GM19438 (cell line): ENCODE measurements at regions not wholly inside any gene's neighbourhood (a gene's known extent, or its start where the extent isn't known, plus 50 kb on each side); places are given as distances from the start of the nearest gene placed in this dataset.

Experiments
- ATAC-seq: cut with Tn5 transposase; IDR thresholded peaks from one replicate; pipeline ENCODE4 v1.9.1; 2021; ENCODE audit warnings: low read depth; ENCODE audit not compliant: unreplicated experiment

DNA sequence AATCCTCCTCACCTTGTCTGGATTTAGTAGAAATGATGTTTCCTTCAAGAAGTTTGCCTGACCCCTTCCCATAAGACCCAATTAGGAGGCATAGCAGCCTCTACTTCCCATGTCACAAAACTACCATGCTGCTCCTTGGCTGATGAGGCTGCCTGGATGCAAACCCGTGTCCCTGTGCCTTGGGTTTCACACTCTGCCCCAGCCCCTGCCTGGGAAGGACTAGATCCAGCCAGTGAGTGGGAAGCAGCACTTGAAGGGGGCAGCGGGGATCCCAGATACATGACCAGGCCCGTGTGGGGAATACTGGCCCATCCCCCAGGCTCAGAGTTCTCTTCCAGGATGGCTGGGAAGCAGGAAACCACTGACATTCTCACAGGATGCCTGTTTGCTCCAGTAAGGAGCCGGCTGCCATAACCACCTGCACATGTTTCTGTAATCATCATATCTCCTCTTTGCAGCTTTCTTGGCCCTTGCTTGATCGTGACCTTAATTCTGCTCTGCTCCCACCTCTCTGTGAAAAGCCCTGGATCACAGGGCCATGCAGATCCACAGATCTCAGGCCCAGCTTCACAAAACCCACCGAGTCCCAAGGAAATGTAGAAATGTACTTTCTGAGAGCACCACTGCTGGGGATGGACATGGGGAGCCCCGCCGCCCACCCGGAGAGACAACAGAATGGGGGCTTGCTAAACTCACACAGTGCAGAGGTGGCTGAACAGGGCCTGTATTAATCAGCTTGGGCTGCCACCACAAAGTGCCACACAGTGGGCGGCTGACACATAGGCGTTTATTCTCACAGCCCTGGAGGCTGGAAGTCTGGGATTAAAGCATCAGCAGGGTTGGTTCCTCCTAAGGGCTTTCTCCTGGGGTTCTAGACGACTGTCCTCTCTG, 287.8 kb upstream of the IGFBP3 start:
- no peak for ATAC-seq

DNA sequence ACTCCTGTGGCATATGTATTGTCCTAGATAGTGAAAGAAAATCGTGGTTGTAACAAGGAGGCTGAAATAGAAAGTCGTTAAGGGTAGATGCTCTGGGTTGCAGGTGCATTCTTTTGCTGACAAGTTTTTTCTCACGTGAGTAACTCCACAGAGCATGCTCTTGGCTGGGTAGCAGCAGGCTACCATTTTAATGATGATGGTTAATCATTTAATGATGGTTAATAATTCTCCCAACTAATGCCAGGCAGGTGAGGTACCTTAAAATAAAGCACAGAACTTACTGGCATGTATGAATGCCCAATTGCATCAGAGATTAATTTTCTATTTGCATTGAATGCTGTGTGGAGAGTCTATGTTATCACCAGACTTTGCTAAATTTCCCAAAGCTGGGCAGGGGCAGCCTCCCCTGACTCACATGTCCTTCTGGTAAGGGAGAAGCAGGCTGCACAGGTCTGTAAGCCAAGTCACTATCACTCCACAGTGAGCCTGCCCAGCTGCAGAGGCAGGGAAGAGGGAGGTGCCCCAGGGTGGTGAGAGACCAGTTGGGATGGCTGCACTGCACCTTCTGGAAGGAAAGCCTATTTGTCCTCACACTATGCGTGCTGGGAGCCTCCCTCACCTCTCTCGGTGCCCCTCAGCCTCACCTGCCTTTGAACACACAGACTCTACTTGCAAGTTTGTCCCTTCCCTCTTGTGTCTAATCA, 287.0 kb upstream of the IGFBP3 start:
- ATAC-seq: no peak

DNA sequence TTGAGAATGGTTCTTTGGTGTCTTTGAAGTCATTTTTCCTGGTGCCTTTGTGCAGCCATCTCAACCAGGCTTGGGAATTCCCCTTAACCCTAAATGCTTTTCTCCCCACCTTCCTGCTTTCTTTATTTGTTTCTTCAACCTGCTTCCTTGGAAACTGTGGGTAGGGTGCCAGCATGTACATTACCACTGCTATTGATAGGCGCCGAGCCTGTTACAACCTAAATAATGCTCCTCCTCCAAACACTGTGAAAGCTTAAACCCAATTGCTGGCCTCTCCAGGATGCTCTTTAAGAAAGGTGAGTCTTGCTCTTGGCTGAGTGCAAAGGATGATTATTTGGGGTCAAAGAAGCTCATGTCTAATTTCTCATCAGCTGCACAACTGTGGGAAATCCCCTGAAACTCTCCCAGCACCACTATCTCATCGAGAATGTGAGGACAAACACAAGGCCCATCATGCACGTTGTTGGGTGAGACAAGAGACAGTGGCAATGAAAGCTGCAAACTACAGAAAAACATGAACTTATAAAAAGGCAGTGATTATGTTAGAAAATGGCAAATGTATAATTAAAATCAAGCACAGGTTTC, 285.5 kb upstream of the IGFBP3 start:
- no peak for ATAC-seq

DNA sequence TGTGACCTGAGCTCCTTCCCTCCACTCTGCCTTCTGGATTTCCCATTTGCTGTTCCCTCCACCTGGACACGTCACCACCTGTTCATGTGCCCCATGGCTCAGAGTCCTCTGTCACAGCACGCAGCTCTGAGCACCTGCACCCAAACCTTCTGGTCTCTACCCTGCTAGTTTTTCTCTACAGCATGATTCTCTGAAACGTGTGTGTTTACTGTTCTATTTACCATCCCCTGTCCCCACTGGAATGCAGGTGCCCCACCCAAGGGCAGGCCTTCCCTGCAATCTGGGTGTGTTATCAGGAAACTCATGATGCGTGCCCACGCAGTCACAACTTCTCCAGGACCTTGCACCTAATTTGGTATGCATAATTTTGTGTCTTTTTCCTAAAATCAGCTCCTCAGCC, 284.4 kb upstream of the IGFBP3 start:
- no peak for ATAC-seq

DNA sequence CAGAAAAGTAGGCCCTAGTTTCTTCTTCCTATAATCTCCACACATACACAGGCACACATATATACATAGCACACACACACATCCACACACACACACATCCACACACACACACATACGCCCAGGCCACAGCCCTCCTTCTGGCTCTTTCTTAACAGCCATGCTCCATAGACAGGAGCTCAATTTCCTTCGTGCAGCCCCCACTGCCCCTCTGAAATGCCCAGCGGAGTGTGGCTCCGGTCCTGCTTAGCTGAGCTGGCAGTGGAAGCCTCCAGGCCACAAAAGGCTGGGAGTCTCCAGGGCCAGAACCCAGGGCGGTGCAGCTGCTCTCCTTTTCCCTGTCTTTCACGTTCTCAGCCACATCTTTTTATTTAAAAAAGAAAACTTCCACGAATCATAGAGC, 282.9 kb upstream of the IGFBP3 start:
- no peak for ATAC-seq

DNA sequence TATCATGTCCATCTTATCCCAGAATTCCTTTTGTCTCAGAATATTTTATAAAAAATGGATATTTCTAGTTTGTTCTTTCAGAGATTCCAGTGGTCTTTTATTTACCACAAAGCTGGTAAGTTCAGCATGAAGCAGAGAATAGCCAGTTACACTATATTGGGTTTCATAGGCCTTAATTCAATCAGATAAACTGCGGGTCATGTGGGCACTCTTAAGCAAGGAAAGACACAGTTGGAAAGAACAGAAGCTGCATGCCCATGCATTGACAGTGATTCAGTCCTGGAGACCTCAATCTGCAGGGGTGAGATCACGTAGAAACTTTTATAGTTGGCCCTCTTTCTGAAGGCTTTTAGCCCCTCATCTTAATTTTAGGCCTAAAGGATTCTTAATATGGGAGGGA, 281.3 kb upstream of the IGFBP3 start:
- no peak for ATAC-seq

DNA sequence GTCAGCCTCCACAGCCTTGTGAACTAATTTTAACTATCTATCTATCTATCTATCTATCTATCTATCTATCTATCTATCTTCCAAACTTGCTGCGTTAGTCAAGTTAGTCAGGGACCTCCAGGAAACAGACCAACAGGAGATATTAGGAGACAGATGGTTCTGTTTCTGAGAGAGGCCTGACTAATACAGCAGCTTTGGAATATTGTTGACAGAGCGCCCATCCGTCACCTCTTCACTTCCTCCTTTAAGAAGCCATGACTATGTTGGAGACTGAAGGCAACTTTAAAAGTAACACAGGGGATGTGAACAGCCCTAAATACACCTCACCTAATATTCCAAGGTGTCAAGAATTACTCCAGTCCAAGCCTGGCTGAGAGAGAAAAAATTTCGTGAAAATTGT, 280.9 kb upstream of the IGFBP3 start:
- ATAC-seq: no peak

DNA sequence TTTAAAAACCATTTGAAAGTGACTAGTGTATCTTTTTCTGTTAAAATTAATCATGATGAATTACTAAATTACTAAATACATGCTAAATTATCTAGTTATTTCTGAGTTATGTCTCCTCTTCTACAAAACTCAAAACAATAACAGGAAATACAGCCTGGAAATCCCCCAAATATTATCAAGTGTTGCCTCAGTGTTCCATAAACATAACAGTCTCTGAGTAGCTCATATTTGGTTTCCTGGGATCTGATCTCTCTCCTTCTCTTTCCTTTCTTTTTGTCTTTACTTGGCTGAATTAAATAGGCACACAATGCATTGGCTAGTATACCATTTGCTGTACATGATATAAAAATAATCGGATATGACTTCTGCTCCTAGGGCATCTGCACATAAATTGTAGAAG, 277.6 kb upstream of the IGFBP3 start:
- ATAC-seq: no peak

DNA sequence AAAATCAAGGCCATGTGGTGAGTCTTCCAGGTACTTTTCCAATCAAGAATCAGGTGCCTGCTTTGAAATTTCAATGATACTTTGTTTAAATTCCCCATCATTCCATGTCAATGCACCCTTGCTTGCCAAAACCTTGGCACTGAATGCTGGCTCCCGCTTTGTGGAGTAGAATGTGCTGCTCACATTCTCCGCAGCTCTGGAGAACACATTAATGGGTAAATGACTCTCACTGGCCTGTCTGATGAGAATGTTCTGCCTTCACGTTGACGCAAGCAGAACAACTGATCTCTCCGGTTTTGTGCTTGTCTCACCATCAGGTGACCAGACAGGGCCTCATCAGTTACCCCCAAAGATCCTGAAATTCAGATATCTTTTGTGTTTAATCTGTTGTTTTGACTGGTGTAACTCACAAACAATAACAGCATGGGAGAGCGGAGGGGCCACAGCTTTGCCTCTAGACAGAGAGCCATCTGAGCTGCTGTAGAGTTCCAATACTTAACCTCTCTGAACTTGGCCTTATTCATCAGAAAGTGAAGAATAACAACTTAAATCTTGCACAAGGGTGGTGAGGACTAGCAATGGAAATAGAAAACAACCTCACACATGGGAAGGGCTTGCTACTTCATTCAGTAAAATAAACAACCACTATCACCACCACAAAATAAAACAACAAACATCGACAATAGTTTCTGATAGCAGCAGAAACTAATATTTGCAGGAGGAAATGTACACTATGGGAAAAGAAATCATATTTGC, 276.9 kb upstream of the IGFBP3 start:
- ATAC-seq: no peak

DNA sequence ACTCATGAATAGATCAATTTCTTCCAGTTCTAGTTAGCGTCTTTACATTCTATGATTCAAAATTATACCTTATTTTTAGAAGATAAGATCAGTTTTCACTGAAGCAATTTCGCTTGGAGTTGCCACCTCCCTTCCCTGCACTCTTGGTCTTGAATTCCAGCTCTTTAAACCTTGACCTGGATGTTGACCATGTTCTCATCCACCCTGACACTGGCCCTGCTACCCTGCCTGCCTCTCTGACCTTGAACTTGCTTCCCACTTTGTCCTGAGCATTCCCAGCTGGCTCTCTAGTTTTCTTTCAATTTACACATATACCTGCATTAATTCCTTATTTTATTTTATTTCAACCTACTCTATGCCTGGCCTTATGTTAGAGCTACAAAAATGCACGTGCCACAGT, 274.9 kb upstream of the IGFBP3 start:
- ATAC-seq: no peak

DNA sequence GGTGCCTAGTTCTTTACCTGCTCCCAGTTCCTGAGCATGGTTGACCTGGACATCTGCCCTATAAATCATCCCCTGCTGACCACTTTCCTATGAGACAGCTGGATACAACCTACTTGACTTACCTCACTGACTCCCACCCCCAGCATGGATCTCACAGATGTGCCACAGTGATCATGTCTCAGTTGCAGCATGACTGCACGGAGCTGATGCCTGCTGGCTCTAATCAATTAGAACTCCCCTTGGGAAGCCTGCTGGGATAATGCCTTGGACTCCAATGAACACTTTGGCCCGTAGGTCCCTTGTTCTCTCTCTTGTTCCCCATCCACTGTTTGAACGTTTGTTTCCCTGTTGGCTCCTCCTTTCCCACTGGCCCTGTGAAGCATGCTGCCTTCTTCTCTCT, 271.2 kb upstream of the IGFBP3 start:
- no peak for ATAC-seq

DNA sequence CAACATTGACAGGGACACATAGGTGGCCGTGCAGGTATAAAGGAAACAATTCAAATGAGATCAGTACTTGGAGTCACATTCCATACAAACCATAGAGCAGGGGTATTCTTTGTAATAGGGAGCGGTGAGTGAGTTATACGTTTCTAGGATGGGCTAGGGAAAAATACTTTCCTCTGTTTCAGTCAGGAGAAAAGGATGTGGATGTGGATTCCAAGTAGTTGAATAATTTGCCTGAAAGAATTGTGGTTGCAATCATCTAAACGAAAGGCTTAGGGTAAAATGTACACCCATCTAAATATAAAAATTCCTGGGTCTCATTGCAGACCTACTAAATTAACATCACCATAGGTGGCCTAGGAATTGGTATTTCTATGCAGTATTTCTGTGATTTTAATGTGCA, 270.7 kb upstream of the IGFBP3 start:
- ATAC-seq: no peak

DNA sequence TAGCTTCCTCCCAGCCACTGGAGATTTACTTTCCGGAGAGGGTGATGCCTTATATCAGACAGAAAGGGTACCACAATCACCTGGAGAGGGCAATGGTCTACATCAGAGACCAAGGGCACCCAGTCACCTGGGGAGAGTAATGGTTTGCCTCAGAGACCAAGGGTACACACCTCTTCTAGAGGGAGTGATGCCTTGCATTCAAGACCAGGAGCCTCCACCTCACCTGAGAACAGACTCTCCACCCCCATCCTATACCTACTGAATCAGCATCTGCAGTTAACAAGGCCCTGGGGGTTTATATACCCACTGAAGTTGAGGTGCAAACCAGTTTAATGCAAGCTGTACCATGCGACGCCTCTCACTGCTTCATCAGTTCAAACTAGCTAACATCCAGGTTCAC, 270.2 kb upstream of the IGFBP3 start:
- ATAC-seq: no peak

DNA sequence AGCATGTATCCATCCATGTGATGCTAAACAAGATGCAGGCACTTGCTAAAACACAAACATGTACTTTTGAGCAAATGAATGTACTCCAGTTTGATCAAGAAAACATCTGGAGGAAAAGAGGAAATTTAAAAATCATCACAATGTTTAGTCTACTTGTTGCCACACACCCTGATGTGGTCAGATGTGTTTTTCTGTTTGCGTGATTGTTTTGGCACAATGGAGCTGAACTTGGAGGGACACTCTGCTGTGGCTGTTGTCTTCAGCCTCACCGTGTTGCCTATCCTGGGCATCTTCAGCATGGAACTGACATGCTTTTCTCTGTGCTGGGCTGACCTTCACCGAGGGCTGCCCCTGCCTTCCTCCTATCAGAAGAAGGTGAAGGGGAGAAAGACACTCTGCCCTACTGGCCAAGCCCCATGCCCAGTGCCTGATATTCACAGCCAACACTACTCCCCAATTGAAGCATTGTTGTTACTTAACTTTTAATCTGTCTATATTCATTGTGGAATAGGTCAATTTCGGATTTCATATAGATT, 268.3 kb upstream of the IGFBP3 start:
- ATAC-seq: no peak

DNA sequence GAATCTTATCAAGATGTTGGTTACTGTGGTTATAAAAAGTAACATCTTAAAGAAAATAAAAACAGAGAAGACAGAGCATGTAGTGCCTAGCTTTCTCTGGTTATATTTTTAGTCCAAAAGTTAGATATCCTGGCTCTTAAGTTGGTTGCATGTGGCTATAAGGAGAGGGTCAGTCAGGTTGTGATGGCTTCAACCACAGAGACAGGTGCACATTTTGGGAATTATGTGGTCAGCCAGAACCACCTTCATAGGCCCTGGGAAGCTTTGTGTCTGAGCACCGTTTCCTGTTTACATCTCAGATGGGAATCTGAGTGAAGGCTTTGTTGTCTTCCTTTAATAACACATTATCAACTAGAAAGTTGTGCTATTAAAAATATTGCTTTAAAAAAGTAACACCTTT, 265.1 kb upstream of the IGFBP3 start:
- ATAC-seq: no peak

DNA sequence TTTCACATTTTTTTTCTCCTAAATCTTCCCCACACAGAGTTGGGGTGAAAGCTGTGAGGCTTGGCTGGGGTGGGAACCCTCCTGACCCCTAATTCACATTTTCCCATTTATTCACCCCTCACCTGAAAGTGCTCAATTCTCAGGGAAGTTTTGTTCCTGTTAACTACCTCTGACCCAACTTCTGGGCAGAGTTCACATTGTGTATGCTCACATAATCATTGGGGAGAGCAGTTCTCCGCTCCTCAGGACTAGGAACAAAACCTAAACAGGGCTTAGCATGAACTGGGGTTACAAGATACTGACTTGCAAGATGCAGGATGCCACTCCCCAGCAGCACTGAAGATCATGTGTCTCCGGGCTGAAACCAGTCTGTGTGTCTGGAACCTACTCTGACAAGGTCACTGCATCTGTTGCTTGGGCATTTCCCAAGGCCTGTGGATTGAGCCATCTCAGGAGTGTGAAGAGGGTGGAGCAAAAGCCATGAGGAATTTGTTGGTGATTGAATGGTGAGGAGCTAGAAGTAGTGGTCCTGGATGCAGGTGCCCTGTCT, 258.1 kb upstream of the IGFBP3 start:
- no peak for ATAC-seq

DNA sequence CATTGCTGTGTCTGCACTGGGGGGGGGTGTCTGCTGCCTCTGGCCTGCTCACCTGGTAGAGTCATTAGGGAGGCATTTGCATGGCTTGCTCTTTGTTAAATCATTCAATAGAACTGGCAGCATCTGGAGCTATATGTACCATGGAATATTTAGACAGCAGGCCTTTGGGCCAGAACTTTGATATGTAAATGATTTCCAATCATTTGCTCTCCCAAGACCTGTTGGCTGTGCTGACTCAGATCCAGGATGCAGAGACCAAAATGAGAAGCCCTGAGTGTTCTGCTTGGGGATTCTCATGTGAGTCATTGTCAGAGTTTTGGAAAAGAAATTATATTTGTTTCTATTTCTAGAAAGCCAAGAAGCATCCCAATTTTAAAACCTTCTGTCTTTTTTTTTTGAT, 257.6 kb upstream of the IGFBP3 start:
- ATAC-seq: no peak

DNA sequence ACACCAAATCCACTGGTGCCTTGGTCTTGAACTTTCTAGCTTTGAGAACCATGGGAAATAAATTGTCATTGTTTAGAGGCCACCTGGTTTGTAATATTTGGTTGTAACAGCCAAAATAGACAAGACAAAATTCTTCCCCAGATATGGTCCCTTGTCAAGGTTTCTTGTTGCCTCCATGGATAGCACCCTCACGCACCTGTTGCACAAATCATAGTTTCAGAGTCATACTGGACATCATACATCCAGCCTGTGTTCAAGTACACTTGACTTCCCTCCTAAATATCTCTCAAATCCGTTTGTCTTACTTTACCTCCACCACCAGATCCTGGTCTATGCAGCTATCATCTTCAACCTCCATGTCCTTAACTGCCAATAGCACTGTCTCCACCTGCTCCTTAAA, 256.7 kb upstream of the IGFBP3 start:
- no peak for ATAC-seq

DNA sequence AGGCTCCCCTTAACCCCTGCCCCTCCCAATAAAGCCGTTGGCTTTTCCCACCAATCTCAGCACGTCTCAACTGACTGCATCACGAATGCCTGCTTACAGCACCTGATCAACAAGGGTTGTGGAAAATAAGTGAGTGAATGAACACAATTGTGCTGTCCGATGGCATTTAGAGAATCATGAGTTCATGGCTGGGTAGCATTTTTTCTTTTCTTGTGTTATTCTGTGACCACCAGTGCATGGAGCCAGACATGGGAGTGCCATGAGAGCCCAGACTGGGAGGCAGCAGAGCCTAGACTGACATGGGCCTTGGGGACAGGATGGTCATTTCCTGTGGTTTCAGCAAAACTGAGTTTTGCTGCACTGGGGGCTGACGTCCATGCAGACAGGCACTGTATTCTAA, 254.1 kb upstream of the IGFBP3 start:
- ATAC-seq: no peak

DNA sequence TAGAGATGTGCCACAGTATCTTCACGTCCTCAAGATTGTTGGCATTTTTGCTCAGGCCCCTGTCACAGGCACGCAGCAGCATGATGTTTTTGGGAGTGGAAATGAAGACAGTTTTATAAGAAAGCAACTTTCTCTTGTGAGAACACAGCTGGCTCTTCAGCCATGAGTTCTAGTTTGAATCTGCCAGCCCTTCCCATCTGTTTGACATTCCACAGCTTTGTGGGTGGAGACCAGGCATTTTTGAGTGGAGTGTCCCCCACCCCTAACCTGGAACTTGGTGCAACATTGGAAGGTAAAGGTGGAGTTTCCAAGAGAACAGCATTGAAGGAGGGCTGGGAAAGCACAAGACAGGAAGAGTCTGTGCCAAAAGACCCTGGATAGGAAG, 253.1 kb upstream of the IGFBP3 start:
- no peak for ATAC-seq
